NCI-H345 treated with DMSO at 0.1 percent for 48 hours (cell line): ENCODE measurements at regions not wholly inside any gene's neighbourhood (a gene's known extent, or its start where the extent isn't known, plus 50 kb on each side); places are given as distances from the start of the nearest gene placed in this dataset.

Experiments
- DNase-seq: peaks from one replicate; lab custom pipeline; 2025; ENCODE audit not compliant: unreplicated experiment; lab: John Stamatoyannopoulos, UW

- DNase-seq, result no peak
These were observed 1080.7 kb downstream of the LRFN5 start for GRCh38 chr14:42687421-42687820.

DNA sequence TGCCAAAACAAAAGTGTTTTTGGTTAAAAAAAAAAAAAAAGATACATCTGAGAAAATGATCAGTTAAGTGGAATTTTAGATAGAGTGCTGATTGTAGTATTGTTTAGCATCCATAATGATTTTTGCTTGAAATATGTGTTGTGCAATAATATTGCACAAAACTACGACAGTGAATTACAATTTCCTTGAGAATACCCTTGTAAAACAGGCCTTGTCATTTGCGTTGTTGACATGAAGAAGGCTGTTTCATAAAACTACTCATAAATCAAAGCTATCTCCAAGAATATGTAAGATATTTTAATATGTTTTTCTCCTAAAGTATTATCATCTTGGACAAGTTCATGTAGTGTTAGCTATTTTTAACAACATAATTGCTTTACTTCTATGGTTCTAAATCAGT, 1077.0 kb downstream of the LRFN5 start:
- DNase-seq, result no peak

DNA sequence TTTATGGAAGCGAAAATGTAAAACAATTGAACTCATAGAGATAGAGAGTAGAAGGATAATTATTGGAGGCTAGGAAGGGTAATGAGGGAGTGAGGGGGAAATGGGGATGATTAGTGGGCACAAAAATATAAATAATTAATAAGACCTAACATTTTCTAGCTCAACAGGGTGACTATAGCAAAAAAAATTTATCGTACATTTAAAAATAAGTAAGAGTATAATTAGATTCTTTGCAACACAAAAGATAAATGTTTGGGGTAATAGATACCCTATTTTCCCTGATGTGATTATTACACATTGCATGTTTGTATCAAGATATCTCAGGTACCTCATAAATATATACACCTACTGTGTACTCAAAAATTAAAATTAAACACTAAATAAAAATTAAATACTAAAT, 1070.0 kb downstream of the LRFN5 start:
- DNase-seq, result no peak

- DNase-seq, result no peak
These were observed 1067.3 kb downstream of the LRFN5 start for GRCh38 chr14:42673963-42674362.

DNA sequence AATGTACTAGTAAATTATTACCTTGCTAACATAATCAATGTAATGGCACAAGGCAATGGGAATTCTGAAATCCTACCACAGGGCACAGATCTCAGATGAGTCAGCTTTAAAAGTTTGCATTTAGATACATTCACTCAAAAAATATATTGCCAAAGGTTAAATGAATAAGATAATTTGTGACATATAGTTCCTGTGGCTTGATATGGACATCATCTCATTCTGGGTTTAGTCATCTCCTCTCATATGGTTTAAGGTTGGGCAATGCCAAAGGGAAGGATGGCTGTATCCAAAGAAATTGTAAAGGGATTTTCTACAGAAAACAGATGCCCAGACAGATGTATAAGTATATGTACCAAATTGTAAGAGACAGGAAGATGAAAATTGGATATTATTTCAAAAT, 1065.0 kb downstream of the LRFN5 start:
- no peak for DNase-seq

- no peak for DNase-seq
These were observed 1058.4 kb downstream of the LRFN5 start for GRCh38 chr14:42665083-42665482.

GRCh38 chr14:42664190-42664589, 1057.5 kb downstream of the LRFN5 start:
- no peak for DNase-seq

- no peak for DNase-seq
These were observed 1048.0 kb downstream of the LRFN5 start for GRCh38 chr14:42654707-42655106.

- DNase-seq, result no peak
These were observed 1036.1 kb downstream of the LRFN5 start for GRCh38 chr14:42642787-42643186.

- no peak for DNase-seq
These were observed 1026.9 kb downstream of the LRFN5 start for GRCh38 chr14:42633504-42634095.

DNA sequence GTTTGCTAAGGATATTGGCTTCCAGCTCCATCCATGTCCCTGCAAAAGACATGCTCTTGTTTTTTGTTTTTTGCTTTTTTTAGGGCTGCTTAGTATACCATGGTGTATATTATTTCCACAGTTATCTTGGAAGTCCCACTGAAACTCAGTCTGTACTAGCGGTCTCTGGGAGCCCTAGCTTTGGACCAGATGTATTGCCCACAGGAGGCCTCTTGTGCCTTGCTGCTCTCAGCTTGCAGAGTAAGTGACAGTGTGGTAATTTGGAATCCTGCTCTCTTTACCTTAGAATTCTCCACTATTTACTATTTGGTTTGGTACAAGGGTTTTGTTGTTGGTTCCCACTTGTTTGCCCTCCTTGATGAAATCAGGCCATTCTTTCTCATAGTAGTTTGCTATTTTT, 1022.9 kb downstream of the LRFN5 start:
- no peak for DNase-seq

- no peak for DNase-seq
These were observed 1021.9 kb downstream of the LRFN5 start for GRCh38 chr14:42628602-42629001.

DNA sequence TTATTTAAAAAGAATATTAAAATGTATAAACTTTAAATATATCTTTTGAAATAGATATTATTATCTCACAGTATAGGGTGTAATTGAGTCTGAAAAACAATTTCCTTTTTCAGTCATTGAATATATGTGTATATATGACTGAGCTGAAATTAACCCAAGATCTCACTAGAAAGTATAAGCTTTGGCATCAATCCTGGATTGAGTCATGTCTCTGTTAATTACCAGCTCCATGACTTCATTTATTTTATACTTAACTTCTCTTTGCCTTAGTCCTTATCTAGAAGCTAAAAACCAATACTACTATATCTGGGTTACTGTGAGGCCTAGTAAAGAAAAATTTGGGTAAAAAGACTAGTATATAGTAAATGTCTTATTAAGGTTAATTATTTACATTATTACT, 1020.3 kb downstream of the LRFN5 start:
- DNase-seq, result no peak

- DNase-seq, result no peak
These were observed 1018.5 kb downstream of the LRFN5 start for GRCh38 chr14:42624980-42625761.

DNA sequence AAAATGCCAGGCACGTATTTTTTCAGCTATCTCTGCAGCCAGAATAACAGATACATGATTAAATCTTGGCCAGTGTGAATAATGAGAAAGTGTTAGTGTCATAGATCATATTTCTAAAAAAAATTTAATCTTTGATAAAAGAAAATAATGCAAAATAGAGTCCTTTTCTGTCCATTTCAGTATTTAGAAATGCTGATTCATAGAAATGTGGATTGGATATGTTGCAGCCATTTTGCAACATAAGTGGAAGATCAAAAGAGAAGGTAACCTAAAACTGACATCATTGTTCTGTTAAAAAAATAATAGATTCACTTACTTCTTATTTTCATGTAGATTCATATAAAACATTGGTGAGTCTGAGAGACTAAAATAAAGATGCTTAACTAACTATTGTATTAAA, 1010.3 kb downstream of the LRFN5 start:
- DNase-seq, result no peak

GRCh38 chr14:42606839-42607238, 1000.2 kb downstream of the LRFN5 start:
- no peak for DNase-seq

- DNase-seq, result no peak
These were observed 995.7 kb downstream of the LRFN5 start for GRCh38 chr14:42602336-42602845.

DNA sequence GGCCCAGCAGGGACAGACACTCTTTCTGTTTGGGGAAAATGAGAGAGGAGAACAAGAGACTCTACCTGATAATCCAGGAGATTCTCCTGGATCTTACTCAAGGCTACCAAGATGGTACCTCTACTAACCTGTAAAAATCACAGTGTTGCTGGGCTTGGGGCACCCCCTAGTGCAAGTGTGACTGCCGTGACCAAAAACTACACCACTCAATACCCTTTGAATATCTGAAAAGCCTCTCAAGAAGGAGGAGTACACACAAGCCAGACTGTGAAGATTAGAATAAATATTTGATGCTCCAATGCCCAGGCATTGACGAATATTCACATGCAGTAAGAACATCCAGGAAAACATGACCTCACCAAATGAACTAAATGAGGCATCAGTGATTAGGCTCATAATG, 965.4 kb downstream of the LRFN5 start:
- DNase-seq, result no peak

DNA sequence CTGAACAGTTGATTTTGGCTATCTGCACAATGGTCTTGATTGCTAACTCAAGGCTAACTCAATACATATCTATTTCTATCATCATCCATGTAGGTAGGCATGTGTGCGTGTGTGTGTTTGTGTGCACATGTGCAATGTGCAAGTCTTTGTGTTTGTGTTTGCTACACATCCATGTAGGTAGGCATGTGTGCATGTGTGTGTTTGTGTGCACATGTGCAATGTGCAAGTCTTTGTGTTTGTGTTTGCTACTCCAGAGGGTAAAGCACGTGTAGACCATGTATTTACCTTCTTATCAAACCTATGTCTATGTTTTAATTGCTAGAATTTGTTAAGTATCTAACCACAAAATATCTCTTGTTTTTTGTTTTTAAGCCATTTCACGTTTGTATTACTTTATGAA, 962.6 kb downstream of the LRFN5 start:
- DNase-seq, result no peak

DNA sequence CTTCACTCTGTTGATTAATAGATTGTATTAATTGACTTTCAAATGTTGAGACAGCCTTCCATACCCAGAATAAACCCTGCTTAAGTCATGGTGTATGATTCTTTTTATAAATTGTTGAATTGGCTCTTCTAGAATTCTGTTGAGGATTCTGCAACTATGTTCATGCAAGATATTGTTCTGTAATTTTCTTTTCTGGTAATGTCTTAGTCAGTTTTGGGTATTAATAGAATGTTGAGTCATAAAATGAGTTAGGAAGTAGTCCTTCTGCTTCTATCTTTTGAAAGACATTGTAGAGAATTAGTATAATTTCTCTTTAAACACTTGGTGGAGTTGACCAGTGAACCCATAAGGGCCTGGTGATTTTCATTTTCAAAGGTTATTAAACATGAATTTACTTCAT, 958.9 kb downstream of the LRFN5 start:
- no peak for DNase-seq

GRCh38 chr14:42563313-42563712, 956.6 kb downstream of the LRFN5 start:
- no peak for DNase-seq

- DNase-seq, result no peak
These were observed 949.9 kb downstream of the LRFN5 start for GRCh38 chr14:42556551-42556950.

DNA sequence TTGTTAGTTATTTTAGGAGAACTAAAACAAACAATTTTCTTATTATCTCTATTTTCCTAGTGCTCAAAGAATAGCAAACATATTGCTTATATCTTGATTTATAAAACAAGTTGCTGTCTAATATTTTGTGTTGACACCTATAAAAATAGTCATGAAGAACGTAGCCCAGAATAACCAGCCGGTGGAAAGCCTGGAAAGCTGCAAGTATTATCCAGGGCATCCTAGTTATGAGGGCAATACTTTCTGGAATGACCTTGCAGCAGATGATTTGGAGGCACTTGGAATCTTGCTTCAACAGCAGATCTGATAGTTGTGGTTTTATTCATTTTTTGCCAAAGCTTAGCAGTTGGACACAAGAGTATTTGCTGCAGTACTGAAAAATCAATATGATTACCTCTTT, 948.7 kb downstream of the LRFN5 start:
- no peak for DNase-seq
